ENCODE measurements at regions not wholly inside any gene's neighbourhood (a gene's known extent, or its start where the extent isn't known, plus 50 kb on each side); places are given as distances from the start of the nearest gene placed in this dataset.

DNA sequence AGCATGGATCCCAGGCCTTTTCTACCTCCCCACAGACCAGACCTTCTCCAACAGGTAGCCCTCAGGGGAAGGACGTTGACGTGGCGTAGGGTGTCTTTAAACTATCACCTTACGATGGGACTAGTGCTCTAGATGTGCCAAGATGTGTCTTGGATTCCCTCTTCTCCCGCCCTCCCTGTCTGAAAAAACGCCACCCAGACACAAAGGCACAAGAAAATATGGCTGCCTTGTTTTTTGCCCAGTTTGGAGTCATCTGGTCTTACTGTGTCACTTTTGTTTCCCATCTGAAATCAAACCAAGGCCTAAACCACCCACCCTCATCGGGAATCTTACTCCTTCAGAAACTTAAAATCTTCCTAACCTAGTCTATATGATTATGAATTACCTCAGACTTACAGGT lies 235.4 kb downstream of the OR13H1 start:
- TF ChIP-seq CTCF (IDR thresholded peaks at IDR 0.05) (no peak), POLR2A (IDR thresholded peaks at IDR 0.05) (no peak), POLR2AphosphoS5 (IDR thresholded peaks at IDR 0.05) (no peak)

Measured in breast epithelium (tissue), 3 donors.